ENCODE measurements at regions not wholly inside any gene's neighbourhood (a gene's known extent, or its start where the extent isn't known, plus 50 kb on each side); places are given as distances from the start of the nearest gene placed in this dataset.

DNA sequence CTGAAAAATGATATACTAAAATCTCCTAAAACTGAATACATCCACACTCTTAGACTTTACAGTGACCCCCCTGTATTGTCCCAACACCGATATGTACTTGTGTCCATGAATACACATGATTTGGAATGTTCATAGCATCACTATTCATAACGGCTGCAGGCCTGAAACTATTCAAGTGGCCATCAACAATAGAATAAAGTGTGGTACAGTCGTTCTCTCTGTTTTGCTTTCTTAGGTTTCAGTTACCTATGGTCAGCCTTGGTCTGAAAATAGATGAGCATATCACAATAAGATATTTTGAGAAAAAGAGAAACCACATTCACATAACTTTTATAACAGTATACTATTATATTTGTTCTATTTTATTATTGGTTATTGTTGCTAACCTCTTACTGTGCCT lies 150.6 kb downstream of the ASCL4 start:
- H3K9ac ChIP-seq (ENCODE audit: low read length in 3 of 3): no peak overlapping the region
- DNase-seq (no peak), FAIRE-seq (no peak)
- H3K9me3 ChIP-seq (ENCODE audit: control insufficient read depth in 2 of 3, insufficient read depth in 1 of 3, low read length in 3 of 3): no peaks in the 10 kb centered on the region
- intact Hi-C loops (cut with DNase I): no loop called here
- no peaks in the 10 kb centered on the region for H3K36me3 ChIP-seq (ENCODE audit: control insufficient read depth in 2 of 3, insufficient read depth in 3 of 3, low read length in 3 of 3)
- H3K4me1 ChIP-seq (ENCODE audit: control insufficient read depth in 2 of 3, insufficient read depth in 2 of 3, low read depth in 1 of 3, low read length in 3 of 3): no peaks in the 10 kb centered on the region
- no peak overlapping the region for H3K27ac ChIP-seq (ENCODE audit: low read depth in 2 of 2, low read length in 2 of 2)
- TF ChIP-seq, protein P1, sequence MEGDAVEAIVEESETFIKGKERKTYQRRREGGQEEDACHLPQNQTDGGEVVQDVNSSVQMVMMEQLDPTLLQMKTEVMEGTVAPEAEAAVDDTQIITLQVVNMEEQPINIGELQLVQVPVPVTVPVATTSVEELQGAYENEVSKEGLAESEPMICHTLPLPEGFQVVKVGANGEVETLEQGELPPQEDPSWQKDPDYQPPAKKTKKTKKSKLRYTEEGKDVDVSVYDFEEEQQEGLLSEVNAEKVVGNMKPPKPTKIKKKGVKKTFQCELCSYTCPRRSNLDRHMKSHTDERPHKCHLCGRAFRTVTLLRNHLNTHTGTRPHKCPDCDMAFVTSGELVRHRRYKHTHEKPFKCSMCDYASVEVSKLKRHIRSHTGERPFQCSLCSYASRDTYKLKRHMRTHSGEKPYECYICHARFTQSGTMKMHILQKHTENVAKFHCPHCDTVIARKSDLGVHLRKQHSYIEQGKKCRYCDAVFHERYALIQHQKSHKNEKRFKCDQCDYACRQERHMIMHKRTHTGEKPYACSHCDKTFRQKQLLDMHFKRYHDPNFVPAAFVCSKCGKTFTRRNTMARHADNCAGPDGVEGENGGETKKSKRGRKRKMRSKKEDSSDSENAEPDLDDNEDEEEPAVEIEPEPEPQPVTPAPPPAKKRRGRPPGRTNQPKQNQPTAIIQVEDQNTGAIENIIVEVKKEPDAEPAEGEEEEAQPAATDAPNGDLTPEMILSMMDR (IDR thresholded peaks at IDR 0.05; ENCODE audit: borderline replicate concordance, extremely low read depth, insufficient read depth): no peak
- H3K4me3 ChIP-seq (ENCODE audit: low read length in 3 of 3): no peak overlapping the region
- peaks cover 2% of the 10 kb centered on the region for H3K27me3 ChIP-seq (ENCODE audit: control insufficient read depth, insufficient read depth, low read length)

GRCh38 chr12:107929436-107929835 lies 154.9 kb downstream of the ASCL4 start:
- no peak overlapping the region for H3K4me3 ChIP-seq (ENCODE audit: low read length in 3 of 3)
- no peaks in the 10 kb centered on the region for H3K9me3 ChIP-seq (ENCODE audit: control insufficient read depth in 2 of 3, insufficient read depth in 1 of 3, low read length in 3 of 3)
- intact Hi-C loops (cut with DNase I): no loop called here
- no peak overlapping the region for H3K27ac ChIP-seq (ENCODE audit: low read depth in 2 of 2, low read length in 2 of 2)
- DNase-seq (peak in 2 of 5 donors; percentile 12 to 13), FAIRE-seq (no peak)
- H3K27me3 ChIP-seq (ENCODE audit: control insufficient read depth, insufficient read depth, low read length): peaks cover 2% of the 10 kb centered on the region
- TF ChIP-seq, protein P1 (IDR thresholded peaks at IDR 0.05; ENCODE audit: borderline replicate concordance, extremely low read depth, insufficient read depth): peak; percentile 15
- no peaks in the 10 kb centered on the region for H3K36me3 ChIP-seq (ENCODE audit: control insufficient read depth in 2 of 3, insufficient read depth in 3 of 3, low read length in 3 of 3)
- no peak overlapping the region for H3K9ac ChIP-seq (ENCODE audit: low read length in 3 of 3)
- no peaks in the 10 kb centered on the region for H3K4me1 ChIP-seq (ENCODE audit: control insufficient read depth in 2 of 3, insufficient read depth in 2 of 3, low read depth in 1 of 3, low read length in 3 of 3)

GRCh38 chr12:107931761-107932160 lies 157.3 kb downstream of the ASCL4 start:
- intact Hi-C loops (cut with DNase I): no loop called here
- Histone ChIP-seq H3K27ac (ENCODE audit: low read depth in 2 of 2, low read length in 2 of 2) (no peak overlapping the region), H3K4me1 (ENCODE audit: control insufficient read depth in 2 of 3, insufficient read depth in 2 of 3, low read depth in 1 of 3, low read length in 3 of 3) (no peaks in the 10 kb centered on the region), H3K36me3 (ENCODE audit: control insufficient read depth in 2 of 3, insufficient read depth in 3 of 3, low read length in 3 of 3) (no peaks in the 10 kb centered on the region), H3K9me3 (ENCODE audit: control insufficient read depth in 2 of 3, insufficient read depth in 1 of 3, low read length in 3 of 3) (no peaks in the 10 kb centered on the region), H3K4me3 (ENCODE audit: low read length in 3 of 3) (no peak overlapping the region), H3K9ac (ENCODE audit: low read length in 3 of 3) (no peak overlapping the region), H3K27me3 (ENCODE audit: control insufficient read depth, insufficient read depth, low read length) (peaks cover 2% of the 10 kb centered on the region)
- no peak for FAIRE-seq
- no peak for DNase-seq
- TF ChIP-seq, protein P1 (IDR thresholded peaks at IDR 0.05; ENCODE audit: borderline replicate concordance, extremely low read depth, insufficient read depth): no peak

- Histone ChIP-seq H3K4me3 (ENCODE audit: low read length in 3 of 3) (no peak overlapping the region), H3K27me3 (ENCODE audit: control insufficient read depth, insufficient read depth, low read length) (no peaks in the 10 kb centered on the region), H3K4me1 (ENCODE audit: control insufficient read depth in 2 of 3, insufficient read depth in 2 of 3, low read depth in 1 of 3, low read length in 3 of 3) (no peaks in the 10 kb centered on the region), H3K27ac (ENCODE audit: low read depth in 2 of 2, low read length in 2 of 2) (no peak overlapping the region), H3K36me3 (ENCODE audit: control insufficient read depth in 2 of 3, insufficient read depth in 3 of 3, low read length in 3 of 3) (no peaks in the 10 kb centered on the region), H3K9me3 (ENCODE audit: control insufficient read depth in 2 of 3, insufficient read depth in 1 of 3, low read length in 3 of 3) (no peaks in the 10 kb centered on the region), H3K9ac (ENCODE audit: low read length in 3 of 3) (no peak overlapping the region)
- intact Hi-C loops (cut with DNase I): no loop called here
- DNase-seq (no peak), FAIRE-seq (no peak)
- TF ChIP-seq, protein P1 (IDR thresholded peaks at IDR 0.05; ENCODE audit: borderline replicate concordance, extremely low read depth, insufficient read depth): no peak
These were observed 163.9 kb downstream of the ASCL4 start for GRCh38 chr12:107938446-107938845.

Data from kidney (tissue), 13 donors.